T-cell (primary cell): ENCODE measurements at regions not wholly inside any gene's neighbourhood (a gene's known extent, or its start where the extent isn't known, plus 50 kb on each side); places are given as distances from the start of the nearest gene placed in this dataset.

Experiments used
- ATAC-seq, 4 experiments: fragments of 200-7000 bp in 3 of 4; fragments of 150-1000 bp in 1 of 4; cut with Tn5 transposase; replicated peaks in 1 of 4; 1 replicate in 3 of 4; 2 replicates in 1 of 4; pipeline ENCODE4 v1.10.0; 2021; ENCODE audit warnings: moderate library complexity in 3 of 4, mild to moderate bottlenecking in 2 of 4, moderate number of reproducible peaks in 1 of 4
- CTCF ChIA-PET, 2 donors: fragments of 300-600 bp; sonication (Branson Sonifier 250); formaldehyde crosslinking; loops; one replicate each; lab custom pipeline; 2022; ENCODE audit warnings: antibody characterized with exemption in 2 of 2; lab: Charles Lee
- POLR2A ChIA-PET, 2 donors: fragments of 300-600 bp; sonication (Branson Sonifier 250); formaldehyde crosslinking; loops; one replicate each; lab custom pipeline; 2022; ENCODE audit warnings: antibody characterized with exemption in 2 of 2; lab: Charles Lee
- DNase-seq, 35 experiments: peaks; one replicate each; pipeline versions ENCODE4 v3.0.0 to v3.0.0-alpha.2; 2013 to 2023
- H3K27ac ChIP-seq: one replicate; pipeline ENCODE4 v1.5.1; 2013; ENCODE audit warnings: low read length
- H3K27me3 ChIP-seq, 2 experiments: replicated peaks in 1 of 2; 1 replicate in 1 of 2; 2 replicates in 1 of 2; pipeline versions ENCODE4 v1.6.1 to v1.7.0; 2013; ENCODE audit warnings: low read length in 1 of 2, mixed read lengths in 1 of 2; ENCODE audit not compliant: control insufficient read depth in 2 of 2, insufficient read depth in 2 of 2; ENCODE audit errors: extremely low read depth in 1 of 2
- H3K36me3 ChIP-seq, 2 donors: 1 replicate in 1 of 2; 2 replicates in 1 of 2; pipeline versions ENCODE4 v1.6.1 to v1.7.0; 2013; ENCODE audit warnings: low read length in 1 of 2; ENCODE audit not compliant: control insufficient read depth in 2 of 2, insufficient read depth in 1 of 2; ENCODE audit errors: extremely low read depth in 1 of 2
- H3K4me1 ChIP-seq, 2 experiments: 1 replicate in 1 of 2; 2 replicates in 1 of 2; pipeline versions ENCODE4 v1.6.1 to v1.7.0; 2013; ENCODE audit warnings: low read length in 2 of 2, mixed read lengths in 1 of 2; ENCODE audit not compliant: insufficient read depth in 2 of 2, control insufficient read depth in 1 of 2; ENCODE audit errors: extremely low read depth in 1 of 2
- H3K4me3 ChIP-seq, 2 donors: 1 replicate in 1 of 2; 2 replicates in 1 of 2; pipeline versions ENCODE4 v1.5.1 to v1.7.0; 2013; ENCODE audit warnings: mild to moderate bottlenecking in 2 of 2, low read length in 1 of 2, moderate library complexity in 1 of 2; ENCODE audit not compliant: control insufficient read depth in 1 of 2; ENCODE audit errors: extremely low read depth in 1 of 2
- H3K9me3 ChIP-seq: 2 replicates; pipeline ENCODE4 v1.7.0; 2013
- H3K27ac Mint-ChIP-seq, 2 donors: one replicate each; pipeline ENCODE4 v1.8.0; 2020 to 2021; ENCODE audit warnings: mild to moderate bottlenecking in 2 of 2, mixed read lengths in 2 of 2
- H3K27me3 Mint-ChIP-seq, 2 donors: one replicate each; pipeline ENCODE4 v1.8.0; 2021 to 2022; ENCODE audit warnings: mixed read lengths in 2 of 2
- H3K36me3 Mint-ChIP-seq: one replicate; pipeline ENCODE4 v1.8.0; 2021; ENCODE audit warnings: mixed read lengths
- H3K4me1 Mint-ChIP-seq, 3 donors: one replicate each; pipeline ENCODE4 v1.8.0; 2020 to 2022; ENCODE audit warnings: mixed read lengths in 3 of 3, mild to moderate bottlenecking in 1 of 3
- H3K4me3 Mint-ChIP-seq, 3 donors: one replicate each; pipeline ENCODE4 v1.8.0; 2020 to 2022; ENCODE audit warnings: mild to moderate bottlenecking in 3 of 3, mixed read lengths in 3 of 3, moderate library complexity in 3 of 3
- H3K9me3 Mint-ChIP-seq, 3 donors: one replicate each; pipeline ENCODE4 v1.8.0; 2020 to 2022; ENCODE audit warnings: mixed read lengths in 3 of 3
- WGBS: methylation state at CpG from one replicate; pipeline ENCODE4 v1.1.5; 2013; ENCODE audit warnings: missing lambda C conversion rate; ENCODE audit not compliant: insufficient coverage; 5-methylcytosine and 5-hydroxymethylcytosine counted together

DNA sequence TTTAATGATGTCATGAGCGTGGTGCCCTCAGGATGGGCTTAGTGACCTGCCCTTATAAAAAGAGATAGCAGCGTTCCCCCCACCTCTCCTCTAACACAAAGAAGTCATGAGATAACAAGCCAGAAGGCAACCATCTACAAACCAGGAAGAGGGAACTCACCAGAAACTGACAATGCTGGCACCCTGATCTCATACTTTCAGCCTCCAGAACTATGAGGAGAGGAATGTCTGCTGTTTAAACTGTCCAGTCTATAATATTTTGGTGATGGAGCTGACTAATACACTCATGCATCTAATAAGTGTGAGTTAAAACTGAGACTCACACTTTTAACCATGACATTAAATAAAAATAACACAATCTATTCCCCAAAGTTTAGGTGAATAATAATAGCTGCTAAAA, 156.1 kb upstream of the SPEF2 start:
- H3K27ac ChIP-seq: no peak overlapping the region
- H3K4me1 ChIP-seq: no peaks in the 10 kb centered on the region
- Mint-ChIP-seq H3K4me3 (no peak overlapping the region), H3K36me3 (no peaks in the 10 kb centered on the region), H3K27ac (no peak overlapping the region), H3K4me1 (no peaks in the 10 kb centered on the region), H3K27me3 (peaks cover 5 to 23% of the 10 kb centered on the region in 2 donors), H3K9me3 (peaks cover 4 to 12% (median 4%) of the 10 kb centered on the region in 3 donors)
- H3K9me3 ChIP-seq: no peaks in the 10 kb centered on the region
- no peak overlapping the region for H3K4me3 ChIP-seq
- ChIA-PET POLR2A (no interaction called here), CTCF (interaction anchor here in 1 of 2 donors (0.6 kb wide), 1 partner anchor 1194 kb away, joined by 3 read pairs; no protein-coding TSS in a partner anchor)
- no CpG with 5 or more reads among the region's 2 CpGs for WGBS
- H3K36me3 ChIP-seq: no peaks in the 10 kb centered on the region
- DNase-seq (no peak), ATAC-seq (no peak)
- peaks cover 0 to 6% of the 10 kb centered on the region in 2 experiments for H3K27me3 ChIP-seq

DNA sequence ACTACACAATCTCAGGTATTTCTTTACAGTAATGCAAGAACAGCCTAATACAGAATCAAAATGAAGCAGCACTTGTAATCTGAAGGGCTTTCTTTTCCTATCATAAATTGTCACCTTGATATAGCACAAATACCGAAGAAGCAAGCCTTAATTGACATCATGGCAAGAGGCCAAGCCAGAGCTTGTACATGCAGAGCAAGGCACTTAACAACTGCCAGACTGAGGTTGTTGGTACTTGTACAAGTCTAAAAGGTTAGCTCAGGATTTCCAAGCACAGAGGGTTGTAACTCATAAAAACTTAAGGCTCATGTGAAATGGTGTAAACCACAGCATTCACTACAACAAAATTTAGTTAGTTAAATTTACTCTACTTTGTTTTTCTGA, 158.8 kb upstream of the SPEF2 start:
- H3K27ac Mint-ChIP-seq: no peak overlapping the region
- H3K4me1 Mint-ChIP-seq: no peaks in the 10 kb centered on the region
- no peak overlapping the region for H3K4me3 Mint-ChIP-seq
- H3K4me3 ChIP-seq: no peak overlapping the region
- no peak overlapping the region for H3K27ac ChIP-seq
- peaks cover 5 to 29% of the 10 kb centered on the region in 2 donors for H3K27me3 Mint-ChIP-seq
- WGBS: no CpG with 5 or more reads among the region's 1 CpG
- H3K36me3 ChIP-seq: no peaks in the 10 kb centered on the region
- peaks cover 0 to 9% of the 10 kb centered on the region in 2 experiments for H3K27me3 ChIP-seq
- no peaks in the 10 kb centered on the region for H3K36me3 Mint-ChIP-seq
- no peak for DNase-seq
- no peaks in the 10 kb centered on the region for H3K4me1 ChIP-seq
- peaks cover 4 to 19% (median 6%) of the 10 kb centered on the region in 3 donors for H3K9me3 Mint-ChIP-seq
- H3K9me3 ChIP-seq: no peaks in the 10 kb centered on the region
- ATAC-seq: no peak
- POLR2A ChIA-PET: no interaction called here
- CTCF ChIA-PET: no interaction called here

DNA sequence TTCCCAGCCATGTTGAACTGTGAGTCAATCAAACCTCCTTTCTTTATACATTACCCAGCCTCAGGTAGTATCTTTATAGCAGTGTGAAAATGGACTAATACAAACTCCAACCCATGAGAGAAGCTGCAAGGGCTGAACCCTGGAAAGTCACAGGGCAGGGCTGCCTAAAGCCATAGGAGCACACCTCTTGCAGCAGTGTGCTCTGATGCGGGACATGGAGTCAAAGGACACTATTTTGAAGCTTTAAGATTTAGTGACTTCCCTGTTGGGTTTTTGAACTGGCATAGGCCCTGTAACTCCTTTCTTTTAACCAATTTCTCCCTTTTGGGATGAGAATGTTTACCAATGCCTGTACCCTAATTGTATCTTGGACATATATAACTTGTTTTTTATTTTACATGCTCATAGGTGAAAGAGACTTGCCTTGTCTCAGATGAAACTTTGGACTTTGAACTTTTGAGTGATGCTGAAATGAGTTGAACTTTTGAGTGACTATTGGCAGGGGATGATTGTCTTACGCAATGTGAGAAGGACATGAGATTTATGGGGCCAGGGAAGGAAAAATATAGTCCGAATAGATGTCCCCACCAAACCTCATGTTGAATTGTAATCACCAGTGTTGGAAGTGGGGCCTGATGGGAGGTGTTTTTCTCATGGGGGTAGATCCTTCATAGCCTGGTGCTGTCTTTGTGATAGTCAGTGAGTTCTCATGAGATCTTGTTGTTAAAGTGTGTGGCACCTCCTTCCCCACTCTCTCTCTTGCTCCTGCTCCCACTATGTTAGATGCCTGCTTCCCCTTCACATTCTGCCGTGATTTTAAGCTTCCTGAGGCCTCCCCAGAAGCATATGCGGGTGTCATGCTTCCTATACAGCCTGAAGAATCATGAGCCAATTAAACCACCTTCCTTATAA, 159.5 kb upstream of the SPEF2 start:
- Histone ChIP-seq H3K4me1 (no peaks in the 10 kb centered on the region), H3K36me3 (no peaks in the 10 kb centered on the region), H3K27me3 (peaks cover 0 to 9% of the 10 kb centered on the region in 2 experiments), H3K4me3 (no peak overlapping the region), H3K27ac (no peak overlapping the region), H3K9me3 (no peaks in the 10 kb centered on the region)
- no peak for DNase-seq
- POLR2A ChIA-PET: no interaction called here
- H3K9me3 Mint-ChIP-seq: peaks cover 4 to 19% (median 6%) of the 10 kb centered on the region in 3 donors
- ATAC-seq: no peak
- H3K36me3 Mint-ChIP-seq: no peaks in the 10 kb centered on the region
- WGBS: 29% methylated on average over 2 of the region's 5 CpGs
- H3K27ac Mint-ChIP-seq: no peak overlapping the region
- H3K4me1 Mint-ChIP-seq: no peaks in the 10 kb centered on the region
- H3K4me3 Mint-ChIP-seq: no peak overlapping the region
- CTCF ChIA-PET: no interaction called here
- peaks cover 2 to 29% of the 10 kb centered on the region in 2 donors for H3K27me3 Mint-ChIP-seq

DNA sequence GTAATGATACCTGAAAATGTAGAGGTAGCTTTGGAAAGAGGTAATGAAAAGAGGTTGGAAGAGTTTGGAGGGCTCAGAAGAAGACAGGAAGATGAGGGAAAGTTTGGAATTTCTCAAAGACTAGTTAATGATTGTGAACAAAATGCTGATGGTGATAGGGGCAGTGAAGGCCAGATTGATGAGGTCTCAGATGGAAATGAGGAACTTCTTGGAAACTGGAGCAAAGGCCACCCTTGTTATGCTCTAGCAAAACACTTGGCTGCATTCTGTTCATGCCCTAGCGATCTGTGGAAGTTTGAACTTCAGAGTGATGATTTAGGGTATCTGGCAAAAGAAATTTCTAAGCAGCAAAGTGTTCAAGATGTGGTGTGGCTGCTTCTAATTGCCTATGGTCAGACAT, 161.2 kb upstream of the SPEF2 start:
- DNase-seq (no peak), ATAC-seq (no peak)
- Mint-ChIP-seq H3K27ac (no peak overlapping the region), H3K36me3 (no peaks in the 10 kb centered on the region), H3K4me1 (no peaks in the 10 kb centered on the region), H3K27me3 (peaks cover 2 to 29% of the 10 kb centered on the region in 2 donors), H3K4me3 (no peak overlapping the region), H3K9me3 (peaks cover 4 to 19% (median 6%) of the 10 kb centered on the region in 3 donors)
- Histone ChIP-seq H3K36me3 (no peaks in the 10 kb centered on the region), H3K4me1 (no peaks in the 10 kb centered on the region), H3K4me3 (no peak overlapping the region), H3K27ac (no peak overlapping the region), H3K27me3 (peaks cover 0 to 9% of the 10 kb centered on the region in 2 experiments), H3K9me3 (no peaks in the 10 kb centered on the region)
- CTCF ChIA-PET: no interaction called here
- WGBS: 78% methylated on average over 1 of the region's 1 CpG
- POLR2A ChIA-PET: no interaction called here

DNA sequence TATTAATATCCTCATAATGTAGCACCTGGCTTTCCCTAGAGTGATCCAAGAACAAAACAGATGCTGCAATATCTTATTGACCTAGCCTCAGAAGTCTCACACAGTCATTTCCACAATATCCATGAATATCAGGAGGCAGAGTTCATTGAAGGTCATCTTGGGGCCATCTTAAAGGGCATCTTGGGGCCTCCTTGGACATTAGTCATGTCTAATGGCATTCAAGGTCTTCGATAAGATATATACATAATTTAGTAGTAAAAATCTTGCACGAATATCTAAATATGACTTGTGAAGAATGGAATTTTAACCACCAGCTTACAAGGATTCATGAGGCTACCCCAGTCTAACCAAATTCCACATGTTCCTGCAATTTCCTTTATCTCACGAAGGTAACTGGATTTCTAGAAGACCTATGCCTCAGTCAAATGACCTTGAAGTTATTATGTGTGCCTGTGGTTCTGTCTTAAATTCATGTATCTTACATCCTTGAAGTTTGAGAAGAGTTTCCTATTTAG, 163.6 kb upstream of the SPEF2 start:
- Mint-ChIP-seq H3K9me3 (peaks cover 12 to 33% (median 13%) of the 10 kb centered on the region in 3 donors), H3K27me3 (peaks cover 0 to 25% of the 10 kb centered on the region in 2 donors), H3K4me3 (no peak overlapping the region), H3K36me3 (no peaks in the 10 kb centered on the region), H3K4me1 (no peaks in the 10 kb centered on the region), H3K27ac (no peak overlapping the region)
- DNase-seq (no peak), ATAC-seq (no peak)
- no CpG with 5 or more reads among the region's 3 CpGs for WGBS
- Histone ChIP-seq H3K27me3 (peaks cover 0 to 9% of the 10 kb centered on the region in 2 experiments), H3K36me3 (no peaks in the 10 kb centered on the region), H3K9me3 (no peaks in the 10 kb centered on the region), H3K27ac (no peak overlapping the region), H3K4me3 (no peak overlapping the region), H3K4me1 (no peaks in the 10 kb centered on the region)
- POLR2A ChIA-PET: no interaction called here
- CTCF ChIA-PET: no interaction called here

DNA sequence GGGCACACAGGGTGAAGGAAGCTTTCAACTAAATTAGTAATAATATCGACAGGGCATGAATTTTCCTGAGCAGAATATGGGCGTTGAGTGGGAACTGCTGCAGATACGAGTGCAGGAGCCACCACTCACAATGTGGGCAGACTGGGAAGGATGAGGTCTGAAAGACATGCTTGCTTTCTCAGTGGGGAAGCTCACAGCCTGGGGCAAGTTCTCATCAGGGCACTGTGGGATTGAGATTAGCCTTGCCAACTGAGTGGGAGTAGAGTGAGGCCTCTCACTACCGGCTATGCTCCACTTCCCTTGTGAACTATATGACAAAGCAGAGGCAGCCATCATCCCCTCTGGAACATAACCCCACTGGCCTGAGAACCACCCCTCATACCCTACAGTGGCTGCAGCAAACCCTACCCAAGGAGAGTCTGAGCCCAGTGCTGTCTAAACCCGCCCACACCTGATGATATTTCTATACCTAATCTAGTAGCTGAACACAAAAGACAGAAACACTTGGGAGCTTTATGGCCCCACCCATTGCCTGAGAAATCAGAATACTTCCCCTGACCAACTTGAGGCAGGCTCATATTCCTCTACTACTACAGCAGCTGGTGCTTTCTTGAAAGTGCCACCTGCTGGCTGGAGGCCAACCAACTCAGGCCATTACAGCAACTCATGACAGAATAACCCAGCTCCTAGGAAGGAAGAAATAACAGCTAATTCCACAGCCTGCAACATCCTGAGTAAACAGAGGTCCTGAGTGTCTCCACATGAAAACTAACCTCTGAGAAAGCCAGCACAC, 173.7 kb upstream of the SPEF2 start:
- Mint-ChIP-seq H3K36me3 (no peaks in the 10 kb centered on the region), H3K4me3 (no peak overlapping the region), H3K27me3 (peaks cover 21 to 25% of the 10 kb centered on the region in 2 donors), H3K27ac (no peak overlapping the region), H3K4me1 (no peaks in the 10 kb centered on the region), H3K9me3 (peaks cover 0 to 7% (median 4%) of the 10 kb centered on the region in 3 donors)
- H3K4me3 ChIP-seq: no peak overlapping the region
- POLR2A ChIA-PET: no interaction called here
- H3K27me3 ChIP-seq: peaks cover 0 to 10% of the 10 kb centered on the region in 2 experiments
- H3K27ac ChIP-seq: no peak overlapping the region
- DNase-seq: no peak
- H3K9me3 ChIP-seq: no peaks in the 10 kb centered on the region
- 94% methylated on average over 2 of the region's 5 CpGs for WGBS
- ATAC-seq: no peak
- H3K4me1 ChIP-seq: no peaks in the 10 kb centered on the region
- CTCF ChIA-PET: no interaction called here
- H3K36me3 ChIP-seq: no peaks in the 10 kb centered on the region
